ENCODE measurements at regions not wholly inside any gene's neighbourhood (a gene's known extent, or its start where the extent isn't known, plus 50 kb on each side); places are given as distances from the start of the nearest gene placed in this dataset.

DNA sequence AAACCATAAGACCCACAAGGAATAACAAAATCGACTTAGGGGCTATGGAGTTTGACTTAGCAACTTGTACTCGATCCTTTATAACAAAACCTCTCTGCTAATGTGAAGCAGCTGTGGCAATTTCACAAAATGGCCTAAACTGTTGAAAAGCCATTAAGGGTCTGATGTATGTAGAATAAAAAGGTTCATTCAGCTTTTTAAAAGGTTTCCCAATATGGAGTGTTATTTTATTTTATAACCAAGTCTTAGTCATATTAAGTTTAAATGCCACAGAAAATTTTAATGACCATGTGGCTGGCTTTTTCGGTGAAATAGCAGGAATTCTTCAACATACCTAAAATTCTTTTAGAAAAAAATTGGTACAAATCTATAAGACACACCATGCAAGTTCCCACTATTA, 291.8 kb upstream of the HAND2 start:
- no peak for ATAC-seq
- intact Hi-C loops (cut with micrococcal nuclease) = no loop called here
- H3K27me3 Mint-ChIP-seq (ENCODE audit: low read depth in 2 of 2) = no peaks in the 10 kb centered on the region

DNA sequence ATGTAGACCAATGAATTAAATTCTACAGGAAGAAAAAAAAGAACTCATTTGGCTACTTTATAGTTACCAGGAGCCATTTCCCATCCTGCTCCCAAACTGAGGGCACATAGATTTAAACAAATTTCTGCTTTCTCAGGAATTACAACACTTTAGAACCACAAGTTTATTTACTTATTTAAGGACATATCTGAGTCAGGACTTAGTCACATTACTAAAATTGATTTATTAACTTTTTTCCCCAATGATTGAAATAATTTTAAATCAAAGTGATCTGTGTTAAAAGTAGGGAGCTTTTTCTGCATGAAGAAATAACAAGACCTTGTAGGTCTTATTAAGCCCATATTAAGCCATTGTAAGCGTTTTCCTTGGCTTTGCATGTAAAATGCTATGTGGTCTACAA, 291.0 kb upstream of the HAND2 start:
- no peak overlapping the region for H3K27ac Mint-ChIP-seq
- H3K9me3 ChIP-seq (ENCODE audit: control insufficient read depth, insufficient read depth, low read length) = peaks cover 3% of the 10 kb centered on the region
- no peaks in the 10 kb centered on the region for H3K4me1 ChIP-seq (ENCODE audit: control insufficient read depth, insufficient read depth, low read length)
- H3K27me3 ChIP-seq (ENCODE audit: control insufficient read depth, insufficient read depth, low read length) = no peaks in the 10 kb centered on the region
- DNase-seq = no peak
- H3K27ac ChIP-seq (ENCODE audit: low read length) = no peak overlapping the region
- ATAC-seq = no peak
- H3K4me3 ChIP-seq (ENCODE audit: low read length) = no peak overlapping the region
- H3K4me1 Mint-ChIP-seq = no peaks in the 10 kb centered on the region
- no peaks in the 10 kb centered on the region for H3K36me3 Mint-ChIP-seq
- WGBS (ENCODE audit: insufficient coverage) = 89% methylated on average over 1 of the region's 1 CpG
- peaks cover 0 to 9% of the 10 kb centered on the region in 2 donors for H3K9me3 Mint-ChIP-seq
- intact Hi-C loops (cut with micrococcal nuclease) = no loop called here
- no peaks in the 10 kb centered on the region for H3K36me3 ChIP-seq (ENCODE audit: control insufficient read depth, insufficient read depth, low read length)
- H3K27me3 Mint-ChIP-seq (ENCODE audit: low read depth in 2 of 2) = no peaks in the 10 kb centered on the region
- H3K4me3 Mint-ChIP-seq = no peak overlapping the region
- TF ChIP-seq, protein P1, sequence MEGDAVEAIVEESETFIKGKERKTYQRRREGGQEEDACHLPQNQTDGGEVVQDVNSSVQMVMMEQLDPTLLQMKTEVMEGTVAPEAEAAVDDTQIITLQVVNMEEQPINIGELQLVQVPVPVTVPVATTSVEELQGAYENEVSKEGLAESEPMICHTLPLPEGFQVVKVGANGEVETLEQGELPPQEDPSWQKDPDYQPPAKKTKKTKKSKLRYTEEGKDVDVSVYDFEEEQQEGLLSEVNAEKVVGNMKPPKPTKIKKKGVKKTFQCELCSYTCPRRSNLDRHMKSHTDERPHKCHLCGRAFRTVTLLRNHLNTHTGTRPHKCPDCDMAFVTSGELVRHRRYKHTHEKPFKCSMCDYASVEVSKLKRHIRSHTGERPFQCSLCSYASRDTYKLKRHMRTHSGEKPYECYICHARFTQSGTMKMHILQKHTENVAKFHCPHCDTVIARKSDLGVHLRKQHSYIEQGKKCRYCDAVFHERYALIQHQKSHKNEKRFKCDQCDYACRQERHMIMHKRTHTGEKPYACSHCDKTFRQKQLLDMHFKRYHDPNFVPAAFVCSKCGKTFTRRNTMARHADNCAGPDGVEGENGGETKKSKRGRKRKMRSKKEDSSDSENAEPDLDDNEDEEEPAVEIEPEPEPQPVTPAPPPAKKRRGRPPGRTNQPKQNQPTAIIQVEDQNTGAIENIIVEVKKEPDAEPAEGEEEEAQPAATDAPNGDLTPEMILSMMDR (IDR thresholded peaks at IDR 0.05) = no peak

More for the DNA sequence above, 291.8 kb upstream of the HAND2 start:
- 91% methylated on average over 3 of the region's 3 CpGs for WGBS (ENCODE audit: insufficient coverage)
- Histone ChIP-seq H3K36me3 (ENCODE audit: control insufficient read depth, insufficient read depth, low read length) (no peaks in the 10 kb centered on the region), H3K9me3 (ENCODE audit: control insufficient read depth, insufficient read depth, low read length) (peaks cover 3% of the 10 kb centered on the region), H3K4me3 (ENCODE audit: low read length) (no peak overlapping the region), H3K4me1 (ENCODE audit: control insufficient read depth, insufficient read depth, low read length) (no peaks in the 10 kb centered on the region), H3K27me3 (ENCODE audit: control insufficient read depth, insufficient read depth, low read length) (no peaks in the 10 kb centered on the region), H3K27ac (ENCODE audit: low read length) (no peak overlapping the region)
- Mint-ChIP-seq H3K27ac (no peak overlapping the region), H3K9me3 (peaks cover 0 to 9% of the 10 kb centered on the region in 2 donors), H3K4me1 (no peaks in the 10 kb centered on the region), H3K4me3 (no peak overlapping the region), H3K36me3 (no peaks in the 10 kb centered on the region)
- TF ChIP-seq, protein P1 (IDR thresholded peaks at IDR 0.05) = no peak
- no peak for DNase-seq

DNA sequence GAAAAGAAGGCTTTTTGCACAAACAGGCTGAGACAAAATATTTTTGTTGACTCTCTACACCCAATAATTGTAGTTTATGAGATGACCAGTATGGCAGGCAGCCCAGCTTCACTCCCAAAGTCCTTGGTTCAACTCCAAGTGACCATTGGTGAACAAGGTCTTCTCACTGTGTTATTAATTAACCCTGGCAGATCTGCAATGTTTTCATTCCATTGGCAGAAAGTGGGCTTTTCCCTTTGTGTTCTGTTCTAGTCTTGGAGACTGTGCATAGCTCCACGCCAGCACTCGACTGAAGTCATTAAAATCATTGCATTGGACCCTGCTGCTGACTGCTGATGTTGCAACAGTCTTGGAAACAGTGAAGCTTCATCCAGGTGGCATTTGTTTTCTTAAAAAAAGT, 277.3 kb upstream of the HAND2 start:
- 91% methylated on average over 2 of the region's 2 CpGs for WGBS (ENCODE audit: insufficient coverage)
- intact Hi-C loops (cut with micrococcal nuclease) = no loop called here
- no peak overlapping the region for H3K4me3 ChIP-seq (ENCODE audit: low read length)
- H3K36me3 Mint-ChIP-seq = no peaks in the 10 kb centered on the region
- H3K4me1 ChIP-seq (ENCODE audit: control insufficient read depth, insufficient read depth, low read length) = no peaks in the 10 kb centered on the region
- ATAC-seq = no peak
- no peaks in the 10 kb centered on the region for H3K27me3 Mint-ChIP-seq (ENCODE audit: low read depth in 2 of 2)
- no peak for DNase-seq
- no peaks in the 10 kb centered on the region for H3K9me3 ChIP-seq (ENCODE audit: control insufficient read depth, insufficient read depth, low read length)
- TF ChIP-seq, protein P1 (IDR thresholded peaks at IDR 0.05) = no peak
- peaks cover 3 to 6% of the 10 kb centered on the region in 2 donors for H3K9me3 Mint-ChIP-seq
- H3K27me3 ChIP-seq (ENCODE audit: control insufficient read depth, insufficient read depth, low read length) = no peaks in the 10 kb centered on the region
- no peak overlapping the region for H3K27ac Mint-ChIP-seq
- no peaks in the 10 kb centered on the region for H3K4me1 Mint-ChIP-seq
- H3K36me3 ChIP-seq (ENCODE audit: control insufficient read depth, insufficient read depth, low read length) = no peaks in the 10 kb centered on the region
- H3K27ac ChIP-seq (ENCODE audit: low read length) = no peak overlapping the region
- H3K4me3 Mint-ChIP-seq = no peak overlapping the region

- TF ChIP-seq, protein P1 (IDR thresholded peaks at IDR 0.05) = no peak
- no peaks in the 10 kb centered on the region for H3K9me3 ChIP-seq (ENCODE audit: control insufficient read depth, insufficient read depth, low read length)
- intact Hi-C loops (cut with micrococcal nuclease) = no loop called here
- Mint-ChIP-seq H3K9me3 (peaks cover 9 to 14% of the 10 kb centered on the region in 2 donors), H3K4me3 (no peak overlapping the region), H3K27ac (no peak overlapping the region), H3K27me3 (ENCODE audit: low read depth in 2 of 2) (no peaks in the 10 kb centered on the region), H3K36me3 (no peaks in the 10 kb centered on the region), H3K4me1 (no peaks in the 10 kb centered on the region)
- no peak overlapping the region for H3K4me3 ChIP-seq (ENCODE audit: low read length)
- H3K27me3 ChIP-seq (ENCODE audit: control insufficient read depth, insufficient read depth, low read length) = no peaks in the 10 kb centered on the region
- H3K27ac ChIP-seq (ENCODE audit: low read length) = no peak overlapping the region
- ATAC-seq (no peak), DNase-seq (no peak)
- no peaks in the 10 kb centered on the region for H3K36me3 ChIP-seq (ENCODE audit: control insufficient read depth, insufficient read depth, low read length)
- H3K4me1 ChIP-seq (ENCODE audit: control insufficient read depth, insufficient read depth, low read length) = no peaks in the 10 kb centered on the region
- WGBS (ENCODE audit: insufficient coverage) = 86% methylated on average over 1 of the region's 1 CpG
These were observed 275.9 kb upstream of the HAND2 start for GRCh38 chr4:173805884-173806283.
